Parathyroid adenoma (tissue), 2 donors: ENCODE measurements at regions not wholly inside any gene's neighbourhood (a gene's known extent, or its start where the extent isn't known, plus 50 kb on each side); places are given as distances from the start of the nearest gene placed in this dataset.
A peak's percentile ranks its signal among the peaks of the same experiment; 100 is the strongest.

Experiments used
- H2AFZ ChIP-seq: fragments of 300-600 bp; sonication (generic); one replicate; pipeline ENCODE4 v1.7.0; 2017; ENCODE audit warnings: antibody characterized with exemption, mild to moderate bottlenecking
- H3K27ac ChIP-seq: fragments of 300-600 bp; sonication (generic); one replicate; pipeline ENCODE4 v1.7.0; 2017
- H3K27me3 ChIP-seq: fragments of 300-600 bp; sonication (generic); one replicate; pipeline ENCODE4 v1.7.0; 2017; ENCODE audit warnings: low read length; ENCODE audit not compliant: control insufficient read depth, insufficient read depth
- H3K36me3 ChIP-seq: fragments of 300-600 bp; sonication (generic); one replicate; pipeline ENCODE4 v1.7.0; 2017; ENCODE audit warnings: low read length; ENCODE audit not compliant: control insufficient read depth, insufficient read depth
- H3K4me1 ChIP-seq: fragments of 300-600 bp; sonication (generic); one replicate; pipeline ENCODE4 v1.7.0; 2017; ENCODE audit warnings: control low read depth
- H3K4me2 ChIP-seq: fragments of 300-600 bp; sonication (generic); one replicate; pipeline ENCODE4 v1.7.0; 2017; ENCODE audit warnings: low read length
- H3K4me3 ChIP-seq: fragments of 300-600 bp; sonication (generic); one replicate; pipeline ENCODE4 v1.7.0; 2017; ENCODE audit warnings: low read depth, low read length
- H3K79me2 ChIP-seq: fragments of 300-600 bp; sonication (generic); one replicate; pipeline ENCODE4 v1.7.0; 2017; ENCODE audit warnings: control low read depth
- H3K9ac ChIP-seq: fragments of 300-600 bp; sonication (generic); one replicate; pipeline ENCODE4 v1.7.0; 2017; ENCODE audit warnings: mild to moderate bottlenecking
- H3K9me3 ChIP-seq: fragments of 300-600 bp; sonication (generic); one replicate; pipeline ENCODE4 v1.7.0; 2017; ENCODE audit warnings: low read length; ENCODE audit not compliant: control insufficient read depth
- CTCF ChIP-seq: fragments of 300-600 bp; sonication (generic); IDR thresholded peaks from one replicate; pipeline ENCODE4 v1.7.0; 2017; ENCODE audit warnings: antibody characterized with exemption, mild to moderate bottlenecking
- donor health status: primary hyperparathyroidism.

- no peaks in the 10 kb centered on the region for H3K36me3 ChIP-seq
- H3K4me1 ChIP-seq: no peaks in the 10 kb centered on the region
- no peak overlapping the region for H3K4me2 ChIP-seq
- H2AFZ ChIP-seq: no peak overlapping the region
- no peak overlapping the region for H3K4me3 ChIP-seq
- H3K9ac ChIP-seq: no peak overlapping the region
- TF ChIP-seq CTCF: no peak
- H3K9me3 ChIP-seq: no peaks in the 10 kb centered on the region
- H3K79me2 ChIP-seq: no peaks in the 10 kb centered on the region
- H3K27me3 ChIP-seq: no peaks in the 10 kb centered on the region
- H3K27ac ChIP-seq: no peak overlapping the region
Observed at GRCh38 chr6:16966791-16967469, 134.9 kb upstream of the STMND1 start.

- Histone ChIP-seq H3K4me3 (no peak overlapping the region), H2AFZ (no peak overlapping the region), H3K79me2 (no peaks in the 10 kb centered on the region), H3K4me2 (no peak overlapping the region), H3K9ac (no peak overlapping the region), H3K9me3 (no peaks in the 10 kb centered on the region), H3K36me3 (no peaks in the 10 kb centered on the region), H3K4me1 (no peaks in the 10 kb centered on the region), H3K27me3 (no peaks in the 10 kb centered on the region), H3K27ac (no peak overlapping the region)
- no peak for TF ChIP-seq CTCF
Observed at GRCh38 chr6:16965689-16966088, 136.2 kb upstream of the STMND1 start.

- Histone ChIP-seq H3K9ac (no peak overlapping the region), H3K4me1 (no peaks in the 10 kb centered on the region), H3K27ac (no peak overlapping the region), H3K9me3 (no peaks in the 10 kb centered on the region), H2AFZ (peak overlapping the region; percentile 36), H3K36me3 (no peaks in the 10 kb centered on the region), H3K79me2 (no peaks in the 10 kb centered on the region), H3K27me3 (no peaks in the 10 kb centered on the region), H3K4me2 (peak overlapping the region; percentile 34), H3K4me3 (no peak overlapping the region)
- peak; percentile 77 for TF ChIP-seq CTCF
Observed at GRCh38 chr6:16964553-16965499, 137.0 kb upstream of the STMND1 start.

GRCh38 chr6:16961577-16961976, 140.3 kb upstream of the STMND1 start:
- Histone ChIP-seq H3K4me1 (no peaks in the 10 kb centered on the region), H3K4me3 (no peak overlapping the region), H3K9ac (no peak overlapping the region), H3K79me2 (no peaks in the 10 kb centered on the region), H3K36me3 (no peaks in the 10 kb centered on the region), H2AFZ (no peak overlapping the region), H3K9me3 (no peaks in the 10 kb centered on the region), H3K27ac (no peak overlapping the region), H3K4me2 (no peak overlapping the region), H3K27me3 (no peaks in the 10 kb centered on the region)
- TF ChIP-seq CTCF: no peak
